ENCODE measurements at regions not wholly inside any gene's neighbourhood (a gene's known extent, or its start where the extent isn't known, plus 50 kb on each side); places are given as distances from the start of the nearest gene placed in this dataset.

DNA sequence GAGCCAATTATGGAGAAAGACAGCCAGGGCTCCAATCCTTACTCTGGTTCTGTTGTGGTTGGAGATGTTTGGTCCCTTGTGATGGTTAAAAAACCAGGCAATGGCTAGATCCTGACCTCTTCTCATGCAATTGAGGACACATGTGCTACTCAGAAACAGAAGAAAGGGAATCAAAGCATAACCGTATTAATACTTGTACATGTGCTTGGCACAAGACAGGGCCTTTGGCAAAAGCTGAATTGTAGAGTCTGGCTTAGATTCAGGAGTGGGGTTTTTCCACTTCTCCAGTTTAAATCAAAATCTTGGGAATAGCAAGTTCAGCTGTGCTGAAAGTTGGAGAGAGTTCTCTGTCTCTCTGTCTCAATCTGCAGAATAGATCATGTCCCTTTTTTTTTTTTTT is 80.1 kb upstream of the E2F8 start:
- Histone ChIP-seq H2BK5ac (ENCODE audit: low read depth, low read length, poor library complexity, severe bottlenecking) (no peak overlapping the region), H3K56ac (ENCODE audit: extremely low read depth, insufficient read depth, low read length) (no peak overlapping the region), H3K27ac (ENCODE audit: insufficient read depth, low read length) (no peak overlapping the region), H3K9ac (ENCODE audit: low read depth, low read length) (no peak overlapping the region), H3K27me3 (ENCODE audit: control insufficient read depth, insufficient read depth, low read length) (peaks cover 40% of the 10 kb centered on the region), H2BK15ac (ENCODE audit: low read depth, low read length) (no peak overlapping the region), H3K4ac (ENCODE audit: low read depth, low read length) (no peak overlapping the region), H3K4me1 (ENCODE audit: control insufficient read depth, insufficient read depth, low read length) (no peaks in the 10 kb centered on the region), H2AK9ac (replicated peaks; ENCODE audit: low read depth, low read length, poor library complexity) (no peak overlapping the region), H3K18ac (ENCODE audit: low read depth, low read length) (no peak overlapping the region), H3K4me3 (ENCODE audit: insufficient read depth, low read depth, low read length) (no peak overlapping the region), H3K79me1 (ENCODE audit: low read depth in 1 of 2, low read length in 2 of 2) (no peaks in the 10 kb centered on the region), H4K5ac (ENCODE audit: low read depth, low read length) (no peak overlapping the region), H3K9me1 (ENCODE audit: insufficient read depth, low read length) (no peaks in the 10 kb centered on the region), H3K9me3 (ENCODE audit: control insufficient read depth, insufficient read depth, low read length) (no peaks in the 10 kb centered on the region), H2AFZ (replicated peaks; ENCODE audit: low read length, poor library complexity) (no peak overlapping the region), H2BK120ac (ENCODE audit: low read depth, low read length) (no peak overlapping the region), H4K8ac (ENCODE audit: low read depth in 2 of 2, low read length in 2 of 2) (no peak overlapping the region), H2AK5ac (ENCODE audit: low read depth, low read length) (no peak overlapping the region), H3K36me3 (ENCODE audit: control insufficient read depth, insufficient read depth, low read length) (no peaks in the 10 kb centered on the region), H4K20me1 (ENCODE audit: insufficient read depth, low read length) (no peaks in the 10 kb centered on the region), H3K14ac (replicated peaks; ENCODE audit: low read depth, low read length) (no peak overlapping the region), H2BK20ac (ENCODE audit: low read depth, low read length) (no peak overlapping the region), H3K4me2 (ENCODE audit: low read depth, low read length) (no peak overlapping the region), H3K23ac (ENCODE audit: low read depth, low read length) (no peak overlapping the region), H4K91ac (ENCODE audit: insufficient read depth, low read depth, low read length) (no peak overlapping the region)
- intact Hi-C loops (cut with micrococcal nuclease): no loop called here
- in situ Hi-C loops (cut with MboI; ENCODE audit: low sequenced_read_pairs): loop anchor here (25.0 kb wide), 1 partner anchor 816 kb away; no protein-coding TSS in a partner anchor
- ChIA-PET CTCF (no interaction called here), POLR2A (ENCODE audit: unreplicated experiment) (no interaction called here)
- BruUV-seq (replicated peaks): no TSS peak
- dilution Hi-C loops (cut with HindIII; ENCODE audit: low sequenced_read_pairs, unreplicated experiment): no loop called here
- DNase-seq (no peak), ATAC-seq (ENCODE audit: low read depth) (no peak)
- TF ChIP-seq CHD1 (IDR thresholded peaks at IDR 0.05; ENCODE audit: low read depth, low read length) (no peak), SMC3 (IDR thresholded peaks at IDR 0.05; ENCODE audit: low read depth, low read length) (no peak), CTCF (conservative IDR thresholded peaks at IDR 0.05; ENCODE audit: low read depth, low read length) (no peak), CEBPB (IDR thresholded peaks at IDR 0.05; ENCODE audit: low read depth, low read length) (no peak), MXI1 (IDR thresholded peaks at IDR 0.05; ENCODE audit: borderline replicate concordance, low read depth, low read length) (no peak), MAZ (IDR thresholded peaks at IDR 0.05; ENCODE audit: borderline replicate concordance, low read depth, low read length) (no peak), NFE2L2 (IDR thresholded peaks at IDR 0.05; ENCODE audit: low read depth, low read length) (no peak), MAFK (IDR thresholded peaks at IDR 0.05; ENCODE audit: low read depth, low read length) (no peak), FOS (IDR thresholded peaks at IDR 0.05; ENCODE audit: low read depth, low read length) (no peak), RAD21 (IDR thresholded peaks at IDR 0.05; ENCODE audit: low read length) (no peak), POLR2A (IDR thresholded peaks at IDR 0.05; ENCODE audit: low read depth, low read length) (no peak)
- TF ChIP-seq, protein P1, sequence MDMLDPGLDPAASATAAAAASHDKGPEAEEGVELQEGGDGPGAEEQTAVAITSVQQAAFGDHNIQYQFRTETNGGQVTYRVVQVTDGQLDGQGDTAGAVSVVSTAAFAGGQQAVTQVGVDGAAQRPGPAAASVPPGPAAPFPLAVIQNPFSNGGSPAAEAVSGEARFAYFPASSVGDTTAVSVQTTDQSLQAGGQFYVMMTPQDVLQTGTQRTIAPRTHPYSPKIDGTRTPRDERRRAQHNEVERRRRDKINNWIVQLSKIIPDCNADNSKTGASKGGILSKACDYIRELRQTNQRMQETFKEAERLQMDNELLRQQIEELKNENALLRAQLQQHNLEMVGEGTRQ (IDR thresholded peaks at IDR 0.05; ENCODE audit: low read depth, low read length): no peak
- TF ChIP-seq, protein P2, sequence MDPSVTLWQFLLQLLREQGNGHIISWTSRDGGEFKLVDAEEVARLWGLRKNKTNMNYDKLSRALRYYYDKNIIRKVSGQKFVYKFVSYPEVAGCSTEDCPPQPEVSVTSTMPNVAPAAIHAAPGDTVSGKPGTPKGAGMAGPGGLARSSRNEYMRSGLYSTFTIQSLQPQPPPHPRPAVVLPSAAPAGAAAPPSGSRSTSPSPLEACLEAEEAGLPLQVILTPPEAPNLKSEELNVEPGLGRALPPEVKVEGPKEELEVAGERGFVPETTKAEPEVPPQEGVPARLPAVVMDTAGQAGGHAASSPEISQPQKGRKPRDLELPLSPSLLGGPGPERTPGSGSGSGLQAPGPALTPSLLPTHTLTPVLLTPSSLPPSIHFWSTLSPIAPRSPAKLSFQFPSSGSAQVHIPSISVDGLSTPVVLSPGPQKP (IDR thresholded peaks at IDR 0.05; ENCODE audit: borderline replicate concordance, low read depth, low read length): no peak
- WGBS, 2 experiments (ENCODE audit: extremely low coverage in 2 of 2, insufficient read length in 1 of 2): no CpG with 5 or more reads among the region's 1 CpG
